Fibroblast of the aortic adventitia (primary cell): ENCODE measurements at regions not wholly inside any gene's neighbourhood (a gene's known extent, or its start where the extent isn't known, plus 50 kb on each side); places are given as distances from the start of the nearest gene placed in this dataset.

Experiments
- DNase-seq: peaks from one replicate; pipeline ENCODE4 v3.0.0-alpha.2; 2010; ENCODE audit warnings: low read depth
- H3K4me3 ChIP-seq: 2 replicates; pipeline ENCODE4 v1.5.1; 2011; ENCODE audit warnings: low read depth, mild to moderate bottlenecking, control low read depth, low read length, moderate library complexity
- CTCF ChIP-seq: IDR thresholded peaks from 2 replicates; pipeline ENCODE4 v1.5.1; 2011; ENCODE audit warnings: mild to moderate bottlenecking, low read length, control low read depth, inconsistent platforms; ENCODE audit not compliant: insufficient read depth

- TF ChIP-seq CTCF: no peak
- peak; percentile 65 for DNase-seq
- no peak overlapping the region for H3K4me3 ChIP-seq
These were observed 95.7 kb upstream of the SPRY2 start for GRCh38 chr13:80436571-80437169.

- DNase-seq: peak; percentile 2
These were observed 89.6 kb upstream of the SPRY2 start for GRCh38 chr13:80430561-80430960.

GRCh38 chr13:80428349-80429096 lies 87.6 kb upstream of the SPRY2 start:
- no peak for TF ChIP-seq CTCF
- no peak for DNase-seq
- no peak overlapping the region for H3K4me3 ChIP-seq

More at GRCh38 chr13:80430561-80430960, 89.6 kb upstream of the SPRY2 start:
- TF ChIP-seq CTCF: no peak
- no peak overlapping the region for H3K4me3 ChIP-seq

GRCh38 chr13:80419416-80419815 lies 78.5 kb upstream of the SPRY2 start:
- DNase-seq: no peak
- H3K4me3 ChIP-seq: no peak overlapping the region
- no peak for TF ChIP-seq CTCF

GRCh38 chr13:80413611-80414010 lies 72.7 kb upstream of the SPRY2 start:
- H3K4me3 ChIP-seq: no peak overlapping the region
- no peak for DNase-seq
- no peak for TF ChIP-seq CTCF

- DNase-seq: no peak
- no peak overlapping the region for H3K4me3 ChIP-seq
- no peak for TF ChIP-seq CTCF
These were observed 67.3 kb upstream of the SPRY2 start for GRCh38 chr13:80408270-80408669.
